Esophagus (tissue), 2 donors: ENCODE measurements at regions not wholly inside any gene's neighbourhood (a gene's known extent, or its start where the extent isn't known, plus 50 kb on each side); places are given as distances from the start of the nearest gene placed in this dataset.
"Not testable (repeated sequence)": the region's sequence is repeated elsewhere in the genome, so short reads cannot be mapped to it uniquely, and the experiment has no call there.

Experiments
- H3K27ac ChIP-seq, 2 donors: one replicate each; pipeline ENCODE4 v1.5.1; 2013; ENCODE audit warnings: low read depth in 2 of 2, mild to moderate bottlenecking in 2 of 2, inconsistent platforms in 1 of 2, low read length in 1 of 2, moderate library complexity in 1 of 2
- H3K27me3 ChIP-seq, 2 donors: one replicate each; pipeline ENCODE4 v1.6.1; 2013; ENCODE audit warnings: low read length in 2 of 2, control low read depth in 1 of 2, mild to moderate bottlenecking in 1 of 2; ENCODE audit not compliant: insufficient read depth in 2 of 2, control insufficient read depth in 1 of 2
- H3K36me3 ChIP-seq, 2 donors: one replicate each; pipeline ENCODE4 v1.6.1; 2013; ENCODE audit warnings: low read length in 1 of 2; ENCODE audit not compliant: control insufficient read depth in 2 of 2, insufficient read depth in 2 of 2
- H3K4me1 ChIP-seq, 2 donors: one replicate each; pipeline ENCODE4 v1.6.1; 2013; ENCODE audit warnings: low read length in 1 of 2; ENCODE audit not compliant: control insufficient read depth in 2 of 2, insufficient read depth in 2 of 2
- H3K4me3 ChIP-seq, 2 donors: one replicate each; pipeline ENCODE4 v1.5.1; 2013; ENCODE audit warnings: low read length in 2 of 2, mild to moderate bottlenecking in 2 of 2, low read depth in 1 of 2, moderate library complexity in 1 of 2
- H3K9me3 ChIP-seq, 2 donors: one replicate each; pipeline ENCODE4 v1.6.1; 2013; ENCODE audit warnings: mild to moderate bottlenecking in 2 of 2, low read depth in 1 of 2, low read length in 1 of 2, moderate library complexity in 1 of 2; ENCODE audit not compliant: control insufficient read depth in 2 of 2, insufficient read depth in 1 of 2
- WGBS, 2 donors: extraction: QIAGEN DNeasy Blood & Tissue Kit; methylation state at CpG; one replicate each; pipeline ENCODE4 v1.1.7; 2013; 5-methylcytosine and 5-hydroxymethylcytosine counted together
- donor health status: healthy with polysubstance abuse.
- donor health status: Bipolar disorder and iron deficiency.

DNA sequence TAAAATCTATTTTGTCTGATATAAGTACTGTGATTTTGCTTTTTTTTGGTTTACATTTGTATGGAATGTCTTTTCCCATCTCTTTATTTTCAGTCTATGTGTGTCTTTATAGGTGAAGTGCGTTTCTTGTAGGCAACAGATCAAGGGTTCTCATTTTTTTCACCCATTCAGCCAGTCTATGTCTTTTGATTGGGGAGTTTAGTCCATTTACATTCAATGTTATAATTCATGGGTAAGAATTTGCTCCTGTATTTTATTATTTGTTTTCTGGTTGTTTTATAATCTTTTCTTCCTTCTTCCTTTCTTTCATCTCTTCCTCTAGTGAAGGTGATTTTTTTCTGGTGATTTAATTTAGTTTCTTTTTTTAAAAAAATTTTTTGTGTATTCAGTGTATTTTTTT is 104.8 kb upstream of the TMEM229A start:
- WGBS, 2 donors = 74 to 77% methylated on average over 1 of the region's 1 CpG
- H3K4me1 ChIP-seq = no peaks in the 10 kb centered on the region

GRCh38 chr7:124124201-124124600 is 91.3 kb upstream of the TMEM229A start:
- H3K4me1 ChIP-seq = no peaks in the 10 kb centered on the region
- no peaks in the 10 kb centered on the region for H3K27me3 ChIP-seq
- no peaks in the 10 kb centered on the region for H3K9me3 ChIP-seq
- 73 to 75% methylated on average over 1 of the region's 1 CpG for WGBS, 2 donors
- no peak overlapping the region for H3K4me3 ChIP-seq
- H3K27ac ChIP-seq = no peak overlapping the region
- no peaks in the 10 kb centered on the region for H3K36me3 ChIP-seq

More for the DNA sequence above, 104.8 kb upstream of the TMEM229A start:
- Histone ChIP-seq H3K36me3 (no peaks in the 10 kb centered on the region), H3K4me3 (no peak overlapping the region), H3K27ac (no peak overlapping the region), H3K27me3 (no peaks in the 10 kb centered on the region), H3K9me3 (peaks cover 0 to 2% of the 10 kb centered on the region in 2 donors)

DNA sequence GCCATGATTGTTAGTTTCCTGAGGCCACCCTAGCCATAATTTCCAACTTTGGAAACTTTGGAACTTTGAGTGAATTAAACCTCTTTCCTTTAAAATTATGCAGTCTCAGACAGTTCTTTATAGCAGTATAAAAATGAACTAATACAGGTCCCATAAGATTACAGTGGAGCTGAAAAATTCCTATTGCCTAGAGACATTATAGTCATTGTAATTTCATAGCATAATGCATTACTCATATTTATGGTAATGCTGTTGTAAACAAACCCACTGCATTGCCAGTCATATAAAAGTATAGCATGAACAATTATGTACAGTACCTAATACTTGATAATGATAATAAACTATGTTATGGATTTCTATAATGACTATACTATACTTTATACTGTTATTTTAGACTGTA is 88.0 kb upstream of the TMEM229A start:
- Histone ChIP-seq H3K27ac (no peak overlapping the region), H3K9me3 (no peaks in the 10 kb centered on the region), H3K4me1 (no peaks in the 10 kb centered on the region), H3K36me3 (no peaks in the 10 kb centered on the region), H3K4me3 (no peak overlapping the region), H3K27me3 (no peaks in the 10 kb centered on the region)

GRCh38 chr7:124113045-124113444 is 80.2 kb upstream of the TMEM229A start:
- 8 to 17% methylated on average over 1 of the region's 1 CpG for WGBS, 2 donors

DNA sequence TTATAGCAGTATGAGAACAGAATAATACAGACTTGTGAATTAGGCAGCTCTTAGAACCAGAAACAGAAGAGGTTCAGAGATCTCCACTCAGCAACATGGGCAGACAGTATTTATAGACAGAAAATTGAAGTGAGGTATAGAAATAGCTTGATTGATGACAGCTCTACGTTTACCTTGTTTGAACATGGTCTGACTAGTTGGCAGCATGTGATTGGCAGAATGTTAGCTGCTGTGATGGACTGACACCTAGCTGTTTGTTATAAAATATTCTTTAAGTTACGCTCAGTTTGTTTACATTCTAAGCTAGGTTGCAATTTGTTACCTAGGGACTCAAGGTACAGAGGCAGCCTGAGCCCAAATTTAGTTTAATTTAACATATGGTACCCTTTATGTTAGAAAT is 73.7 kb upstream of the TMEM229A start:
- Histone ChIP-seq H3K4me1 (no peaks in the 10 kb centered on the region), H3K9me3 (no peaks in the 10 kb centered on the region), H3K36me3 (no peaks in the 10 kb centered on the region), H3K4me3 (no peak overlapping the region), H3K27ac (no peak overlapping the region), H3K27me3 (no peaks in the 10 kb centered on the region)
- 44 to 47% methylated on average over 2 of the region's 2 CpGs for whole genome bisulfite sequencing, 2 donors

More at GRCh38 chr7:124113045-124113444, 80.2 kb upstream of the TMEM229A start:
- Histone ChIP-seq H3K9me3 (no peaks in the 10 kb centered on the region), H3K36me3 (no peaks in the 10 kb centered on the region), H3K27me3 (no peaks in the 10 kb centered on the region), H3K27ac (no peak overlapping the region), H3K4me1 (no peaks in the 10 kb centered on the region), H3K4me3 (no peak overlapping the region)

GRCh38 chr7:124101173-124101768 is 68.4 kb upstream of the TMEM229A start:
- Histone ChIP-seq H3K36me3 (no peaks in the 10 kb centered on the region), H3K4me1 (no peaks in the 10 kb centered on the region), H3K27me3 (no peaks in the 10 kb centered on the region), H3K9me3 (no peaks in the 10 kb centered on the region), H3K4me3 (no peak overlapping the region), H3K27ac (no peak overlapping the region)
- WGBS, 2 donors = 24 to 32% methylated on average over 5 of the region's 5 CpGs

- no peaks in the 10 kb centered on the region for H3K27me3 ChIP-seq
- no peak overlapping the region for H3K4me3 ChIP-seq
- WGBS, 2 donors = 91 to 94% methylated on average over 3 of the region's 3 CpGs
- no peaks in the 10 kb centered on the region for H3K4me1 ChIP-seq
- no peaks in the 10 kb centered on the region for H3K36me3 ChIP-seq
- no peaks in the 10 kb centered on the region for H3K9me3 ChIP-seq
- no peak overlapping the region for H3K27ac ChIP-seq
These were observed 67.3 kb upstream of the TMEM229A start for GRCh38 chr7:124100190-124100589.

DNA sequence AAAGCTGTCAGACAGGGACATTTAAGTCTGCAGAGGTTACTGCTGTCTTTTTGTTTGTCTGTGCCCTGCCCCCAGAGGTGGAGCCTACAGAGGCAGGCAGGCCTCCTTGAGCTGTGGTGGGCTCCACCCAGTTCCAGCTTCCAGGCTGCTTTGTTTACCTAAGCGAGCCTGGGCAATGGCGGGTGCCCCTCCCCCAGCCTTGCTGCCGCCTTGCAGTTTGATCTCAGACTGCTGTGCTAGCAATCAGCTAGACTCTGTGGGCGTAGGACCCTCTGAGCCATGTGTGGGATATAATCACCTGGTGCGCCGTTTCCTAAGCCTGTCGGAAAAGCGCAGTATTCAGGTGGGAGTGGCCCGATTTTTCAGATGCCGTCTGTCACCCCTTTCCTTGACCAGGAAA is 66.7 kb upstream of the TMEM229A start:
- WGBS, 2 donors = 80 to 88% methylated on average over 8 to 10 of the region's 10 CpGs
- not testable (repeated sequence) for H3K9me3 ChIP-seq, H3K36me3 ChIP-seq, H3K27ac ChIP-seq, H3K4me1 ChIP-seq, H3K4me3 ChIP-seq, H3K27me3 ChIP-seq

DNA sequence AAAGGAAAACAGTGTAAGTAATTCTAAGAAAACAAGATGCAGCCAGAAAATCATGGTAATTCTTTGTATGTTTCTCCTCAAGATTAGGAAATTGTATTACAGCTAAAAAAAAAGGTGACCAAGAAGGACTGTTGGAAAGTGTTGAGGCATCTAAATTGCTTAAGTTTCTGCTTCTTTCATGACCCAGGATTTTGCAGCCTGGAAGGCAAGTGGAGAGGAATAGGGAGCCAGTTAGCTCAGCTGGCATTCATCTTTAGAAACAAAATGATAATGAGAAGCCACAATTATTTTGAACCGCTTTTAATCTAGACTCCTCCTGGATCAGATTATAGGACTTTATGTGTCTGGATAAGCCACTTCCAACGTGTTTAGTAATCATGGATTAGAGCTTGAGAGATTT is 56.8 kb upstream of the TMEM229A start:
- Histone ChIP-seq H3K27me3 (no peaks in the 10 kb centered on the region), H3K4me3 (no peak overlapping the region), H3K4me1 (no peaks in the 10 kb centered on the region), H3K27ac (no peak overlapping the region), H3K9me3 (no peaks in the 10 kb centered on the region), H3K36me3 (no peaks in the 10 kb centered on the region)
- 54 to 60% methylated on average over 2 of the region's 2 CpGs for WGBS, 2 donors

DNA sequence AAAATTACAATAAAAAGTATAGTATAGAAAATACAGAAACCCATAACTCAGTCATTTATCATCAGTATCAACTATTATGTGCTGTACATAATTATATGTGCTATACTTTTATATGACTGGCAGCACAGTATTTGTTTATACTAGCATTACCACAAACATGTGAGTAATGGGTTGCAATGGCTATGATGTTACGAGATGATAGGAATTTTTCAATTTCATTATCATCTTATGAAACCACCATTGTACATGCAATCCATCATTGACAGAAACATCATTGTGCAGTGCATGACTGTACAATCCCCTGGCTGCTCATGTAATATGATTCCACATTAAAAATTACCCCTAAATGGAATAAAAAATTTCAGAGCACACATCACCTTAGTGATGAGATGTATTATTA is 55.7 kb upstream of the TMEM229A start:
- H3K9me3 ChIP-seq = no peaks in the 10 kb centered on the region
- no peaks in the 10 kb centered on the region for H3K36me3 ChIP-seq
- no peaks in the 10 kb centered on the region for H3K4me1 ChIP-seq
- no peak overlapping the region for H3K4me3 ChIP-seq
- WGBS, 2 donors = 71% methylated on average over 1 of the region's 1 CpG
- no peak overlapping the region for H3K27ac ChIP-seq
- H3K27me3 ChIP-seq = no peaks in the 10 kb centered on the region
